HUES48 (cell line): ENCODE measurements at regions not wholly inside any gene's neighbourhood (a gene's known extent, or its start where the extent isn't known, plus 50 kb on each side); places are given as distances from the start of the nearest gene placed in this dataset.

Experiments used
- H3K27ac ChIP-seq: one replicate; pipeline ENCODE4 v1.7.0; 2013; ENCODE audit warnings: low read depth, low read length, inconsistent platforms
- H3K27me3 ChIP-seq: 2 replicates; pipeline ENCODE4 v1.6.1; 2013; ENCODE audit warnings: mild to moderate bottlenecking, low read length; ENCODE audit not compliant: control insufficient read depth, insufficient read depth
- H3K36me3 ChIP-seq: 2 replicates; pipeline ENCODE4 v1.6.1; 2013; ENCODE audit warnings: low read length; ENCODE audit not compliant: control insufficient read depth, insufficient read depth
- H3K4me1 ChIP-seq: 2 replicates; pipeline ENCODE4 v1.6.1; 2013; ENCODE audit warnings: mild to moderate bottlenecking, low read length; ENCODE audit not compliant: control insufficient read depth, insufficient read depth
- H3K4me3 ChIP-seq: 2 replicates; pipeline ENCODE4 v1.5.1; 2013; ENCODE audit warnings: mild to moderate bottlenecking, low read depth, low read length
- H3K9ac ChIP-seq: 2 replicates; pipeline ENCODE4 v1.6.1; 2013; ENCODE audit warnings: mild to moderate bottlenecking, low read depth, low read length, moderate library complexity
- H3K9me3 ChIP-seq: 2 replicates; pipeline ENCODE4 v1.6.1; 2013; ENCODE audit warnings: low read length; ENCODE audit not compliant: control insufficient read depth, insufficient read depth

DNA sequence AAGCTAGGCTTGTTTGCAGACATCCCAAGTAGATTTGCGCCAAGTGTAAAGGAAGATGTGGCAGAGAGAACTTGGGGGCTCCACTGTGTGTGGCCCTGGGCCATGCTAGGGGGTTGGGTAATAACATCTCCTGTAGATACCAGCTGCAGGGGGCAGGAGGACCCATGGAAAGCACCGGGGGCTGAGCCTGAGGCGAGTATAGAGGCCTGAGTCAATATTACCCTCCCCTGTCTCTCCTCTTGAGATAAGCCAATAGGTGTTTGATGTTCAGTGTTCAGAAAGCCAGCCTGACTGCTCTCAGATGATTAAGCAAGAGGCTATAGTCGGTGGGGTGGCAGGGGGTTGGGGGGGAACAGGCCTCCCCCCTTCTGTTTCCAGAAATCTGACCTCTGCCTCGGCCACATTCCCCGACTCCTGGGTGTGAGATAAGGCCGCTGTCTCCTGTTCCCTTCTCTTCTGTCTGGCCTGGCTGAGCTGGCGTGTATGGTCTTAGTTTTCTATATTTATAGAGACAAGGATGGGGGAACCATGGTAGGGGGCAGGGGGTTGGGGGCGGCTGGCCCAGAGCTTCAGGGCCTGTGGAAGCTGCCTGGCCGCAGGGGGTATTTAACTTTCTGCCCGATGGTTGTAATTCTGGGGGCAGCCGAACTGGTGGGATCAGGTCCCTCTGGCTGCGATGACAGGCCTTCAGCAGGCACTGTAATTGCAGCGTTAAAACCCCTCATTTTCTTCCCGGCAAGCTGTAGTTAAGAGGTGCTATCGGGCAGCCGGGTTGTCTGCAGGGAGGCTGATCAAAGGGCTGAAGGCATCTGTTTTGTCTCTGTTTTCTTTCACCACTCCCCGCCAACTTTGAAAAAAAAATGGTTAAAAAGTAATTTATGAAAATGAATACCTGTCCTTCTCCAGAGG lies 292.0 kb downstream of the NSG2 start:
- Histone ChIP-seq H3K27me3 (no peaks in the 10 kb centered on the region), H3K27ac (peak overlapping the region; percentile 50), H3K4me1 (no peaks in the 10 kb centered on the region), H3K9ac (no peak overlapping the region), H3K4me3 (no peak overlapping the region), H3K36me3 (no peaks in the 10 kb centered on the region), H3K9me3 (no peaks in the 10 kb centered on the region)

GRCh38 chr5:174338185-174339010 lies 292.9 kb downstream of the NSG2 start:
- Histone ChIP-seq H3K9me3 (no peaks in the 10 kb centered on the region), H3K4me3 (no peak overlapping the region), H3K9ac (no peak overlapping the region), H3K4me1 (no peaks in the 10 kb centered on the region), H3K27ac (peak overlapping the region; percentile 50), H3K36me3 (no peaks in the 10 kb centered on the region), H3K27me3 (no peaks in the 10 kb centered on the region)

- Histone ChIP-seq H3K9me3 (no peaks in the 10 kb centered on the region), H3K4me3 (no peak overlapping the region), H3K4me1 (no peaks in the 10 kb centered on the region), H3K9ac (no peak overlapping the region), H3K27ac (no peak overlapping the region), H3K36me3 (no peaks in the 10 kb centered on the region), H3K27me3 (no peaks in the 10 kb centered on the region)
Observed at GRCh38 chr5:174339130-174339529, 293.6 kb downstream of the NSG2 start.

GRCh38 chr5:174340226-174340625 lies 294.7 kb downstream of the NSG2 start:
- Histone ChIP-seq H3K4me3 (no peak overlapping the region), H3K4me1 (no peaks in the 10 kb centered on the region), H3K36me3 (no peaks in the 10 kb centered on the region), H3K27me3 (no peaks in the 10 kb centered on the region), H3K9me3 (no peaks in the 10 kb centered on the region), H3K9ac (no peak overlapping the region), H3K27ac (no peak overlapping the region)

DNA sequence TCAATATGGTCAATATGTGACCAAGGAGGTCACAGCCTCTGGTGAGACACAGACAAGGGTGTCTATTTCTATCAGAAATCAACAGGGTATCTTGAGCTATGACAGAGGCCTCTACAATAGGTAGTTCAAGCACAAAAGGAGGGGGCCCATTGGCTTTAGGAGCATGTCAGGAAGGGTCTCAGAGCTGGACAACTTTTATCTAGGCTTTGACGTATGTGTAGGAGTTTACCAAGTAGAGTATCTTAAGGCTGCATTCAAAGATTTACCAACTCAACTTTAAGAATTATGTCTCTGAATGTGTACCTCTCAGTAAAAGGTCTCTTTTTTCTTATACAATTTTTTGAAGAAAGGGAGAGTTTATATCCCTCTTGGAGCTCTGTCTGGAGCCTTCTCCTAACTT lies 297.2 kb downstream of the NSG2 start:
- no peak overlapping the region for H3K27ac ChIP-seq
- H3K4me3 ChIP-seq: no peak overlapping the region
- no peaks in the 10 kb centered on the region for H3K9me3 ChIP-seq
- no peaks in the 10 kb centered on the region for H3K36me3 ChIP-seq
- no peak overlapping the region for H3K9ac ChIP-seq
- no peaks in the 10 kb centered on the region for H3K27me3 ChIP-seq
- no peaks in the 10 kb centered on the region for H3K4me1 ChIP-seq

- Histone ChIP-seq H3K4me3 (no peak overlapping the region), H3K27ac (no peak overlapping the region), H3K36me3 (no peaks in the 10 kb centered on the region), H3K4me1 (no peaks in the 10 kb centered on the region), H3K9me3 (no peaks in the 10 kb centered on the region), H3K9ac (no peak overlapping the region), H3K27me3 (no peaks in the 10 kb centered on the region)
Observed at GRCh38 chr5:174343826-174344225, 298.3 kb downstream of the NSG2 start.

GRCh38 chr5:174344335-174344734 lies 298.8 kb downstream of the NSG2 start:
- H3K27ac ChIP-seq: no peak overlapping the region
- no peaks in the 10 kb centered on the region for H3K27me3 ChIP-seq

DNA sequence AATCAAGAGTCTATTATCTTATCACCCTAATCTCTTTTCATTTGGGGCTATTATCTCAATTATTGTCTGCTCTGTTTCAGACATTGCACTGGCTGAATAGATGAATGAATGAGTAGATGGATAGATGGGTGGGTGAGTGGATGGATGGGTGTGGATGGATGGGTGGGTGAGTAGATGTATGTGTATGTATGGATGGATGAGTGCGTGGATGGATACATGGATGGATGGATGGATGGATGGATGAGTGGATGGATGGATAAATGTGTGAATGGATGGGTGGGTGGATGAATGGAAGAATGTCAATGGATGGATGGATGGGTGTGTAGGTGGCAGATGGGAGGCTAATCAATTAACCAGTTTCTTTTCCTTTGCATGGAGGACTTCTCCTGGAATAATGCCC lies 301.7 kb downstream of the NSG2 start:
- no peak overlapping the region for H3K4me3 ChIP-seq

More at GRCh38 chr5:174344335-174344734, 298.8 kb downstream of the NSG2 start:
- H3K9me3 ChIP-seq: no peaks in the 10 kb centered on the region
- H3K36me3 ChIP-seq: no peaks in the 10 kb centered on the region
- H3K9ac ChIP-seq: no peak overlapping the region
- H3K4me1 ChIP-seq: no peaks in the 10 kb centered on the region
- no peak overlapping the region for H3K4me3 ChIP-seq

DNA sequence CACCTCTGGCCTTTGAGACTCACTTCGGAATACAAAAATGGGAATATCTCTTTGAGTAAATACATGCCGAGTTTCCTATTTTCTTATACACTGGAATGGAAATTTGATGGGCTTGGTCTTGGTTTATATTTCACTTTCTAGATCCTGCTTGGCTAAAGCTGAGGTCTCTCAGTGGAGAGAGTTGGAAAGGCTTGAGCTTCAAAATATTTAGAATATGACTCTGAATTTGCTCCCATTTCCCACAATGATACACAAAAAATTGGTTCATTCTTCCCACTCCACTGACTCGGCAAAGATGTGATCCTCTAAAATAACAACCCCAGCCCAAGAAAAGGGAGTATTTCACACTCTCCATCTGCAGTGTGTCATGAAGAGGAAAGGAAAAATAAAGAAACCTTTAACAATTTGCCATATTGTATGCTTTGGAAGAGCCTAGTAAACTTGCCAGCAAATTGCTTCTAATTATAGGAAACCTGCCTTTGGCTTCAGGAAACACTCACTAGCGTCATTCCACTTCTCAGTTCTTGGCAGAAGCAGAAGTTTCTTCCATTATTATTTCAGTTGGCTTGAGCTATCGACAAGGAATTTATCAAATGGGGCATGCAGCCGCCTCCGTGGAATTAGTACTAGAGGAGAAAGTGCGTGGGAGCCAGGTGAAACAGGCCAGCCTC lies 302.9 kb downstream of the NSG2 start:
- Histone ChIP-seq H3K9me3 (no peaks in the 10 kb centered on the region), H3K27me3 (no peaks in the 10 kb centered on the region), H3K9ac (no peak overlapping the region), H3K4me1 (no peaks in the 10 kb centered on the region), H3K4me3 (no peak overlapping the region), H3K36me3 (no peaks in the 10 kb centered on the region), H3K27ac (no peak overlapping the region)

More for the DNA sequence above, 301.7 kb downstream of the NSG2 start:
- Histone ChIP-seq H3K27ac (no peak overlapping the region), H3K36me3 (no peaks in the 10 kb centered on the region), H3K9me3 (no peaks in the 10 kb centered on the region), H3K9ac (no peak overlapping the region), H3K4me1 (no peaks in the 10 kb centered on the region), H3K27me3 (no peaks in the 10 kb centered on the region)

DNA sequence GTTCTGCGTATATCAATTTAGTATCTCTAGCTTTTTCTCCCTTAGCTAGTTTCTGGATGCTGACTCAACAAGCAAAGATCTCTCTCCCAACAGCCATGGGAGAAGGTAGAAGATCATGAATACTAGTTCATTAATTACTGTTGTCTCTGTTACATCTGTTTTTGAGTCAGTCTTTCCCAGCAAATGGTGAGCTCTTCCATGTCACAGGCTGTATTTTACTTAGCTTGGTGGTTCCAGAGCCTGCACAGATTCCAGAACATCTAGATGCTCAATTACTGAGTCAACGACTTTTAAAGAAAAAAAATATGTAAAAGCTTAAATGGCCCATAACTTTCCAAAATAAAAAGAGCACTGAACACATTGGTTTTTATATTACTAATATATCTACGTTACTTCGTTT lies 307.2 kb downstream of the NSG2 start:
- H3K4me1 ChIP-seq: no peaks in the 10 kb centered on the region
- H3K9me3 ChIP-seq: no peaks in the 10 kb centered on the region
- no peak overlapping the region for H3K9ac ChIP-seq
- H3K36me3 ChIP-seq: no peaks in the 10 kb centered on the region
- no peak overlapping the region for H3K27ac ChIP-seq
- no peaks in the 10 kb centered on the region for H3K27me3 ChIP-seq
- H3K4me3 ChIP-seq: no peak overlapping the region
